M059J (cell line): ENCODE measurements at regions not wholly inside any gene's neighbourhood (a gene's known extent, or its start where the extent isn't known, plus 50 kb on each side); places are given as distances from the start of the nearest gene placed in this dataset.

Experiments
- DNase-seq: peaks from one replicate; pipeline ENCODE4 v3.0.0-alpha.2; 2012; ENCODE audit warnings: low read depth

DNA sequence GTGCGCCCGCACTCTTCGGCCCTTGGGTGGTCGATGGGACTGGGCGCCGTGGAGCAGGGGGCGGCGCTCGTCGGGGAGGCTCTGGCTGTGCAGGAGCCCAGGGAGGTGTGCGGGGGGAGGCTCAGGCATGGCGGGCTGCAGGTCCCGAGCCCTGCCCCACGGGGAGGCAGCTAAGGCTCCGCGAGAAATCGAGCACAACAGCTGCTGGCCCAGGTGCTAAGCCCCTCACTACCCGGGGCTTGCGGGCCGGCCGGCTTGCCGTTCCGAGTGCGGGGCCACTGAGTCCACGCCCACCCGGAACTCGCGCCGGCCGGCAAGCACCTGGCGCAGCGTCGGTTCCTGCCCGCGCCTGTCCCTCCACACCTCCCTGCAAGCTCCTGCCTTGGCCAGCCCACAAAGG, 462.3 kb upstream of the JARID2 start:
- DNase-seq, result no peak

- peak; percentile 43 for DNase-seq
Observed at GRCh38 chr6:14784596-14785492, 461.0 kb upstream of the JARID2 start.

DNA sequence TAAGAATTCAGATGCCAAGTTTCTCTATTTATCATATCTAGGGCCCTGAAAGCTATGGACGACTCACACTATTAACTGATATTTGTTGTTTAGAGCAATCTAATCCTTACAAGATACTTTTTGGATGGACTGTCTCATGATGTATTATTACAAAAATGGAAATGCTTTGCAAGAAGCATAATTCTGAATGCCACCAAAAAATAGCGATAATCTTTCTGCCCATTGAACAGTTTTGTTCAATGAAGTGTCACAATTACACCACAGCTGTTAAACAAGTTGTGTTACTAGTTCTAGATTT, 460.4 kb upstream of the JARID2 start:
- DNase-seq, result no peak

DNA sequence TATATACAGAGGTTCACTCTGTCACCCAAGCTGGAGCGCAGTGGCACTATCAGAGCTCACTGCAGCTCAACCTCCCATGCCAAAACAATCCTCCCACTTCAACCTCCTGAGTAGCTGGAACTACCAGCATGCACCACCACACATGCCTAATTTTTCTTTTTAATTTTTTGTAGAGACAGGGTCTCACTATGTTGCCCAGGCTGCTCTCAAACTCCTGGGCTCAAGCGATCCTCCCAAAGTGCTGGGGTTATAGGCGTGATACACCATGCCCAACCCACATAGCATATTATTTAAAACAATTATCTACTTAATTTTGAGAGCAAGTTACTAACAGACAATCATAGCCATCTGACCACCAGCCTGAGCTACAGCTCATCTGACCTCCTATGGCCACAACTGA, 459.9 kb upstream of the JARID2 start:
- no peak for DNase-seq

DNA sequence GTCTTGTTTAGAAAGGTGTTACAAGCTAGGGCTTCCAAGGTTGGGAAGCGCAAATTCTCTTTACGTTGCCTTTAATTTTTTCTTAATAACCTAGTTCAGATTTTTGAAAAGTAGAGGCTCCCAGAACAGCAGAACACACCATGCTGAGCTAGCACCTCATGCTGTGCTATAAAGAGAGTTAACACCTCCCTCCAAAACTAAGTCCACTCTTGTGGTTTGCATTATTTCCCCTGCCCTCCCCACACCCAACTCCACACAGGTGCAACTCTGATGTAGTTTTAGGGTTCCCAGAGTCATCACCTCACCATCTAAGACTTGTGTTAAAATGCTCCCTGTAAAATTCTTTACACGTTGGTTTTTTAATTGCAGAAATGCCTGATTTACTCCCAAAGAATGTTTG, 459.4 kb upstream of the JARID2 start:
- no peak for DNase-seq

DNA sequence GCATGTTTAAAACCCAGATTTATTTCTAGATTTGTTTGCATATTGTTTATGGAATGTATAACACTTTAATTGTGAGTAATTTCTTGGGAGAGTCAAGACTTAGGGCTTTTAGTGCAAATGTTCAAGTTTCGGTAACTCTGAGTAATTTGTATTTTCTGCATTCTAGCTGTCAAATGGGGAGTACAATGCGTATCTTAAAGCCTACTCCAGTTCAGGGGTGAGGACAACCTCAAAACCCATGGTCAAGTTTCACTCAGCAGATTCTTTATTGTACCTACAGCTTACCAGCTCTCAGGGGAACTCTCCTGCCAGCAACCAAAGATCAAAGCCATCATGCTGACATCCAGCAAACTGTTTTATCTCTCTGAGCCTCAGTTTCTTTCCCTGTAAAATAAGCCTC, 458.6 kb upstream of the JARID2 start:
- DNase-seq, result no peak

- DNase-seq, result no peak
Observed at GRCh38 chr6:14787677-14788076, 458.2 kb upstream of the JARID2 start.

DNA sequence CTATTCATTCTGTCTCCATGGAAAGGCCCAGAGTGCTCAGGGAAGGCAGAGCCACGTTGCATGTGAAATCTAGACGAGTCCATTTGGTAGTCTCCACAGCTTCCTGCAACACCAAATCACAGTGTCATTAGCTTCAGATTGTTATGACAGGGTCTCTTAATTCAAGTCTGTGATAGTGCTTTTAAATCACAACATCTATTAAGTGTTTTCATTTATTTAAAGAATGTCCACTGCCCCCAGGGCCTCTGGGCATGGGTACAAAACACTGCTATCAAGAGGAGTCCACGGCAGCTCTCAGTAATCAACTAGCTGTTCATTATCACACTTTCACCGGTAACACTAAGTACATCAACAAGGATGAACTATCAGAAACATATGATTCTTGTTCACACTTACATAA, 455.9 kb upstream of the JARID2 start:
- DNase-seq, result no peak

DNA sequence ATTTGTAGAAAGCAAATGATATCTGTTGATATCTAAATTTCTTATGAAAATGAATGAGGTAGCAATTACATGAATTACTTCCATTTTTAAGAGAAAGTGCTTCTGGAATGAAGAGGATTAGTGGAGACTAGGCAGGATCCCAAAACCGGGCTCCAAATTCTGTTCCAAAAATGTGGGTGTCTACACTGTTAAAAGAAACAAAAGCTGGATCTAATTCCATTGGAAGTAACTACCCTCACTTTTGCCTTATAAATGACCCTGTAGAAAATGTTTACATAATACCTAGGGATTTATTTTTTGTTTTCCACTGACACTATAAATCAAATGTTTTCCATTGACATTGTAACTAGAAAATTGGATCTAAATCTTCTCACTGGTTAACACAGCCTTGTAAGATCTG, 454.9 kb upstream of the JARID2 start:
- DNase-seq, result no peak

DNA sequence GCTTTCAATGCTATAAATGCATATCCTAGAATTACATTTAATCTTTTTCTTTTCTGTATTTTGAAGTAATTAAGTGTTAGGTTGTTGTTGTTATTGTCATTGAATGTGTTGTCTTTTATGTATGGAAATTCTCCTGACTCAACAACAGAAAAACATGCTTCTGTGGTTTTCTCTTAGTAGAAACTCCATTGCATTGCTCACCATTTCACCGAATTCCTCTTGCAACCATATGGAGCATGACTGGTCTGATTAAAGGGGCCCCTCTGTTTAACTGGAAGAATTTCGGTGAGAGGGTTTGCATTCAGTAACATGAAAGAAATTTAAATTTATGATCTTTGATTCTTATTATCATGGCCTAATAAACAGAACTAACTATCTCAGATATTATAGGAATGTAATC, 454.3 kb upstream of the JARID2 start:
- no peak for DNase-seq

GRCh38 chr6:14792118-14792955, 453.5 kb upstream of the JARID2 start:
- peak; percentile 32 for DNase-seq

DNA sequence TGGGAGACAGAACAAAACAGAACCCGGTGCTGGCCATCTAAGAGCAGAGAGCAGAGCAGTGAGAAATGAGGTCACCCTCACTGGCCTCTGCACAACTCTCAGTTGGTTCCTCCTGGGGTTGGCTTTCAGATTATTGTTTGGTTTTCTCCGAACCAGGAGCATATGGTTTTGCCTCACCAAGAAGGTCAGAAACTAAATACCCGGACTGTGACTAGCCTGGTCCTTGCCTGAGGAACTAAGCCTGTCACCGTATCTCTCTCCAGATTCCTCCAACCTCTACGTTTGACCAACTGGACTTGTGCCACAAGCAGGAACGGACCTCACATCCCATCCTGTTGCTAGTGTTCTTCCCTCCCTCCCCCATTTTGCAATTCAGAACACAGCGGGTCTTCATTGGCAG, 450.4 kb upstream of the JARID2 start:
- DNase-seq, result no peak

DNA sequence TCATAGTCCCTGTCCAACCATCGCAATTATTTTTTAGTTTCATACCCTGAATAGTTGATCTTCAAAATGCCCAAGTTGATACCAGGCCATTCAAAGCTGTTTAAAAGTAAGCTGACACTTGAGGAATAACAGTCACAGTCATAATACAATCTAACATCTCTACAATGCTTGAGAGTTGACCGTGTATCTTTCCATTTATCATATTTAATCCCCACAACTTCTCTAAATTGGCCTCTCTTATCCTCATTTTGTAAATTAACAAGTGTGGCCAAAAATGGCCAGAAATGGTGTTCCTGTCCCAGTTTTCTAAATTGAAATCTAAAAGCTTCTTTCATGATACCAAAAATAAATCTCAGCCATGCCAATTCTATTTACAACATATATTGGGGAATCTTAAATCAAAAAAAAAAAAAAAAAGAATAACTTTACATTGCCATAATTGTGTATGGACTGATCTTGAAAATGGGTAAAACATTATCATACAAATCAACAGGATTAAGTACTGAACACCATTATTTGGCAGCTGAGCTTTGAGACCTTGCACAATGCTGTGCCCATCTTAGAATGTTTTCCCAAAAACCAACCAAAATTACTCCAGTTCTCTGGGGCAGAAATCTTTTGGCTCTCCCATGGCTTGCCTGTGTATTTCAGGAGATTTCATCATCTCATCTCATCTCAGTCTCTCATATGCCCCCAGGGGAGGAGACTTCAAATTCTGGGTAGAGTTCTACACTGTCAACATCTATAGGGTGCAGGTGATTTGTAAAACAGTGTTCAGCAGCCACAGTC, 448.7 kb upstream of the JARID2 start:
- DNase-seq, result peak; percentile 30

GRCh38 chr6:14797875-14798593, 447.8 kb upstream of the JARID2 start:
- no peak for DNase-seq

- DNase-seq, result no peak
Observed at GRCh38 chr6:14798594-14798982, 447.3 kb upstream of the JARID2 start.

- no peak for DNase-seq
Observed at GRCh38 chr6:14798996-14799588, 446.8 kb upstream of the JARID2 start.

- peak; percentile 82 for DNase-seq
Observed at GRCh38 chr6:14799928-14800327, 445.9 kb upstream of the JARID2 start.

GRCh38 chr6:14802514-14803160, 443.2 kb upstream of the JARID2 start:
- no peak for DNase-seq

- DNase-seq, result peak; percentile 93
Observed at GRCh38 chr6:14804001-14804784, 441.7 kb upstream of the JARID2 start.

- peak; percentile 87 for DNase-seq
Observed at GRCh38 chr6:14804785-14805210, 441.1 kb upstream of the JARID2 start.
